ENCODE measurements at regions not wholly inside any gene's neighbourhood (a gene's known extent, or its start where the extent isn't known, plus 50 kb on each side); places are given as distances from the start of the nearest gene placed in this dataset.
A peak's percentile ranks its signal among the peaks of the same experiment; 100 is the strongest.

DNA sequence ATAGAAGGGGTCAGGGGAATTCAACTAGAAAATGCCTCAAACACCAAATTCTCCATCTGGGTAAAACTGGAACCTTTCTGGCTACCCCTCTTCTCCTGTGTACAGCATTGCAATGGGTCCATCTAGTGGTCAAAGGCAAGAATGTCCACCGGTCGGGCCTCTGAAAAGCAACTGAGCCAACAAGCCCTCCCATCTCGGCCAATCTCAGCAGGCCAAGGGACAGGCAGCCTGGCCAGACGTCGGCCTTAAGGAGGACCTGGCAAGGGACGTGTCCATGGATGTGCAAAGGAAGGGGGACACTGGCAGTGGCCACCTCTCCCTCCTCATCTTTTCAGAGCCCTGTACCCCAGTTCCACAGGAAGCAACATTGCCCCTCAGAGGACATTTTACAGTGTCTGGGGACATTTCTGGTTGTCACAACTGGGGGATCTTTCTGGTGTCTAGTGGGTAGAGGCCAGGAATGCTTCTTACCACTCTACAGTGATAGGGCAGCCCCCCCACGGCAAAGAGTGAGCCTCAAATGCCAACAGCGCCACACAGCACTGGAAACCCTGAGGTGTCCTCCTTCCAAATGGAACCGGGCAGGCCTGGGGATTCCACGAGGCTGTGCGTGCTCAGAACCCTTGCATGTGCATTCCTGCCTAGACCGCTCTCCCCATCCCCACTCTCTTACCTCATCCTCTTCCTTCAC is 99.8 kb upstream of the FOXA2 start (continued):
- TF ChIP-seq, protein P1, sequence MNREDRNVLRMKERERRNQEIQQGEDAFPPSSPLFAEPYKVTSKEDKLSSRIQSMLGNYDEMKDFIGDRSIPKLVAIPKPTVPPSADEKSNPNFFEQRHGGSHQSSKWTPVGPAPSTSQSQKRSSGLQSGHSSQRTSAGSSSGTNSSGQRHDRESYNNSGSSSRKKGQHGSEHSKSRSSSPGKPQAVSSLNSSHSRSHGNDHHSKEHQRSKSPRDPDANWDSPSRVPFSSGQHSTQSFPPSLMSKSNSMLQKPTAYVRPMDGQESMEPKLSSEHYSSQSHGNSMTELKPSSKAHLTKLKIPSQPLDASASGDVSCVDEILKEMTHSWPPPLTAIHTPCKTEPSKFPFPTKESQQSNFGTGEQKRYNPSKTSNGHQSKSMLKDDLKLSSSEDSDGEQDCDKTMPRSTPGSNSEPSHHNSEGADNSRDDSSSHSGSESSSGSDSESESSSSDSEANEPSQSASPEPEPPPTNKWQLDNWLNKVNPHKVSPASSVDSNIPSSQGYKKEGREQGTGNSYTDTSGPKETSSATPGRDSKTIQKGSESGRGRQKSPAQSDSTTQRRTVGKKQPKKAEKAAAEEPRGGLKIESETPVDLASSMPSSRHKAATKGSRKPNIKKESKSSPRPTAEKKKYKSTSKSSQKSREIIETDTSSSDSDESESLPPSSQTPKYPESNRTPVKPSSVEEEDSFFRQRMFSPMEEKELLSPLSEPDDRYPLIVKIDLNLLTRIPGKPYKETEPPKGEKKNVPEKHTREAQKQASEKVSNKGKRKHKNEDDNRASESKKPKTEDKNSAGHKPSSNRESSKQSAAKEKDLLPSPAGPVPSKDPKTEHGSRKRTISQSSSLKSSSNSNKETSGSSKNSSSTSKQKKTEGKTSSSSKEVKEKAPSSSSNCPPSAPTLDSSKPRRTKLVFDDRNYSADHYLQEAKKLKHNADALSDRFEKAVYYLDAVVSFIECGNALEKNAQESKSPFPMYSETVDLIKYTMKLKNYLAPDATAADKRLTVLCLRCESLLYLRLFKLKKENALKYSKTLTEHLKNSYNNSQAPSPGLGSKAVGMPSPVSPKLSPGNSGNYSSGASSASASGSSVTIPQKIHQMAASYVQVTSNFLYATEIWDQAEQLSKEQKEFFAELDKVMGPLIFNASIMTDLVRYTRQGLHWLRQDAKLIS (CRISPR knock-in tag; IDR thresholded peaks at IDR 0.05): no peak
- peak; percentile 31; the same call in 1 of the 2 replicates for TF ChIP-seq GATAD2A (CRISPR knock-in tag; IDR thresholded peaks at IDR 0.05)
- no peak for TF ChIP-seq MAZ (IDR thresholded peaks at IDR 0.05; ENCODE audit: borderline replicate concordance, low read depth, low read length)
- peak; percentile 68; the same call in 1 of the 2 replicates for TF ChIP-seq MAZ (CRISPR knock-in tag; IDR thresholded peaks at IDR 0.05; ENCODE audit: low read depth)
- TF ChIP-seq NFE2L2 (IDR thresholded peaks at IDR 0.05; ENCODE audit: low read length): no peak
- TF ChIP-seq SMC3 (IDR thresholded peaks at IDR 0.05; ENCODE audit: low read length): peak; percentile 100
- no peak for TF ChIP-seq KLF6 (CRISPR knock-in tag; IDR thresholded peaks at IDR 0.05)
- no peak for TF ChIP-seq PITX1 (CRISPR knock-in tag; IDR thresholded peaks at IDR 0.05)
- TF ChIP-seq ZNF687 (CRISPR knock-in tag; IDR thresholded peaks at IDR 0.05): peak; percentile 49; the same call in 1 of the 2 replicates
- no peak for TF ChIP-seq WIZ (CRISPR knock-in tag; IDR thresholded peaks at IDR 0.05)
- TF ChIP-seq XRCC5 (optimal IDR thresholded peaks at IDR 0.05; ENCODE audit: low read length): peak; percentile 92
- TF ChIP-seq, protein P2, sequence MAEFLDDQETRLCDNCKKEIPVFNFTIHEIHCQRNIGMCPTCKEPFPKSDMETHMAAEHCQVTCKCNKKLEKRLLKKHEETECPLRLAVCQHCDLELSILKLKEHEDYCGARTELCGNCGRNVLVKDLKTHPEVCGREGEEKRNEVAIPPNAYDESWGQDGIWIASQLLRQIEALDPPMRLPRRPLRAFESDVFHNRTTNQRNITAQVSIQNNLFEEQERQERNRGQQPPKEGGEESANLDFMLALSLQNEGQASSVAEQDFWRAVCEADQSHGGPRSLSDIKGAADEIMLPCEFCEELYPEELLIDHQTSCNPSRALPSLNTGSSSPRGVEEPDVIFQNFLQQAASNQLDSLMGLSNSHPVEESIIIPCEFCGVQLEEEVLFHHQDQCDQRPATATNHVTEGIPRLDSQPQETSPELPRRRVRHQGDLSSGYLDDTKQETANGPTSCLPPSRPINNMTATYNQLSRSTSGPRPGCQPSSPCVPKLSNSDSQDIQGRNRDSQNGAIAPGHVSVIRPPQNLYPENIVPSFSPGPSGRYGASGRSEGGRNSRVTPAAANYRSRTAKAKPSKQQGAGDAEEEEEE (CRISPR knock-in tag; IDR thresholded peaks at IDR 0.05; ENCODE audit: borderline replicate concordance): no peak
- TF ChIP-seq IKZF4 (CRISPR knock-in tag; IDR thresholded peaks at IDR 0.05; ENCODE audit: borderline replicate concordance, low read depth, not compliant biosample characterization): peak; percentile 49
- 0 out of 2 replicates have a peak, but pooled peaks have one; percentile 11 for TF ChIP-seq LRRFIP1 (CRISPR knock-in tag; conservative IDR thresholded peaks at IDR 0.05)
- TF ChIP-seq, protein P3, sequence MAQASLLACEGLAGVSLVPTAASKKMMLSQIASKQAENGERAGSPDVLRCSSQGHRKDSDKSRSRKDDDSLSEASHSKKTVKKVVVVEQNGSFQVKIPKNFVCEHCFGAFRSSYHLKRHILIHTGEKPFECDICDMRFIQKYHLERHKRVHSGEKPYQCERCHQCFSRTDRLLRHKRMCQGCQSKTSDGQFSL (CRISPR knock-in tag; IDR thresholded peaks at IDR 0.05): no peak
- no peak for TF ChIP-seq PLRG1 (conservative IDR thresholded peaks at IDR 0.05)
- TF ChIP-seq KAT8 (CRISPR knock-in tag; IDR thresholded peaks at IDR 0.05): 0 out of 2 replicates have a peak, but pooled peaks have one; percentile 20

Data from HepG2 (cell line).